GM23248 (cell line): ENCODE measurements at regions not wholly inside any gene's neighbourhood (a gene's known extent, or its start where the extent isn't known, plus 50 kb on each side); places are given as distances from the start of the nearest gene placed in this dataset.

ENCODE experiments used
- DNase-seq: peaks from one replicate; pipeline ENCODE4 v3.0.0-alpha.2; 2015
- H2AFZ ChIP-seq: fragments of 200-600 bp; sonication (generic); 2 replicates; pipeline ENCODE4 v1.6.1; 2016; ENCODE audit warnings: antibody characterized with exemption
- H3F3A ChIP-seq: fragments of 200-600 bp; sonication (generic); 2 replicates; pipeline ENCODE4 v1.6.1; 2016; ENCODE audit warnings: mild to moderate bottlenecking, antibody characterized with exemption, mixed run types; ENCODE audit not compliant: insufficient read depth
- H3K27ac ChIP-seq: fragments of 200-600 bp; sonication (generic); 2 replicates; pipeline ENCODE4 v1.5.1; 2016; ENCODE audit warnings: mild to moderate bottlenecking
- H3K27me3 ChIP-seq: fragments of 200-600 bp; sonication (generic); replicated peaks from 2 replicates; pipeline ENCODE4 v1.6.1; 2016; ENCODE audit warnings: mild to moderate bottlenecking; ENCODE audit not compliant: insufficient read depth
- H3K36me3 ChIP-seq: fragments of 200-600 bp; sonication (generic); 2 replicates; pipeline ENCODE4 v1.6.1; 2016; ENCODE audit warnings: low read depth, mild to moderate bottlenecking
- H3K4me1 ChIP-seq: fragments of 200-600 bp; sonication (generic); 2 replicates; pipeline ENCODE4 v1.6.1; 2016; ENCODE audit warnings: mild to moderate bottlenecking; ENCODE audit not compliant: insufficient read depth
- H3K4me2 ChIP-seq: fragments of 200-600 bp; sonication (generic); one replicate; pipeline ENCODE4 v1.6.1; 2016; ENCODE audit warnings: mild to moderate bottlenecking; ENCODE audit not compliant: unreplicated experiment
- H3K4me3 ChIP-seq: fragments of 200-600 bp; sonication (generic); 2 replicates; pipeline ENCODE4 v1.5.1; 2016; ENCODE audit warnings: mild to moderate bottlenecking
- H3K79me2 ChIP-seq: fragments of 200-600 bp; sonication (generic); 2 replicates; pipeline ENCODE4 v1.6.1; 2016; ENCODE audit warnings: mild to moderate bottlenecking; ENCODE audit not compliant: insufficient read depth
- H3K9ac ChIP-seq: fragments of 200-600 bp; sonication (generic); 2 replicates; pipeline ENCODE4 v1.6.1; 2016; ENCODE audit warnings: mild to moderate bottlenecking
- H3K9me2 ChIP-seq: fragments of 200-600 bp; sonication (generic); 2 replicates; pipeline ENCODE4 v1.6.1; 2016; ENCODE audit warnings: mixed run types, mild to moderate bottlenecking, moderate library complexity; ENCODE audit not compliant: insufficient read depth
- H3K9me3 ChIP-seq: fragments of 200-600 bp; sonication (generic); one replicate; pipeline ENCODE4 v1.6.1; 2017; ENCODE audit warnings: low read depth
- H4K20me1 ChIP-seq: fragments of 200-600 bp; sonication (generic); 2 replicates; pipeline ENCODE4 v1.6.0; 2016; ENCODE audit not compliant: insufficient read depth
- EZH2 ChIP-seq: fragments of 200-600 bp; sonication (generic); IDR thresholded peaks from 2 replicates; pipeline ENCODE4 v1.6.1; 2018; ENCODE audit warnings: antibody characterized with exemption, mild to moderate bottlenecking; ENCODE audit not compliant: insufficient read depth, poor library complexity, severe bottlenecking
- EZH2phosphoT487 ChIP-seq: fragments of 200-600 bp; sonication (generic); IDR thresholded peaks from 2 replicates; pipeline ENCODE4 v1.6.1; 2018; ENCODE audit warnings: antibody characterized with exemption, moderate library complexity, mild to moderate bottlenecking, low read depth; ENCODE audit not compliant: insufficient read depth
- WGBS, 2 experiments: methylation state at CpG; one replicate each; pipeline ENCODE4 v1.1.6; 2015 to 2017; ENCODE audit warnings: low lambda C conversion rate in 2 of 2, low coverage in 1 of 2; ENCODE audit errors: missing lambda C conversion rate in 2 of 2; 5-methylcytosine and 5-hydroxymethylcytosine counted together
- in situ Hi-C: fragments of 300-500 bp; cut with MboI; formaldehyde crosslinking; loops from 2 replicates; pipeline ENCODE4 v1.15.0; 2020

- 3 to 26% methylated on average over 1 of the region's 1 CpG for WGBS, 2 experiments
Observed at GRCh38 chr5:73318308-73318719, 130.3 kb downstream of the FOXD1 start.

DNA sequence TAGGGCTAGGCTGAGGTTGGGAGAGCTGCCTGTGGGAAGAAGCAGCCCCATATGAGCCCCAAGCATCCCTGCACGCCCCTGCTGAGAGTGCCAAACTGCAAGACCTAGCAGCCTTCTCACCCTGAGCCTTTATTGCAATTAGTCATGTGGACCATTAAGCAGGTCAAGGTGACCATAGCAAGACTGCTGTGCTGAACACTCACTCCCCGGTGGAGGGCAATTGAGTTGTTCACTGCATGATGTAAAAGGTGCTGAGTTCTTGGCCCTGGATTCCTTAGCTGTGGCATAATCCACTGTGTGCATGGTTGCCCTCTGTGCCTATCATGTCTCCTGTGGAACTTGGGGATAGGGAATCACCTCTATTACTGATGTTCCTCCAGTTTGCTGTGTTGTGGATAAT, 131.1 kb downstream of the FOXD1 start:
- no peaks in the 10 kb centered on the region for H3K36me3 ChIP-seq
- WGBS, 2 experiments, result 53 to 60% methylated on average over 2 of the region's 2 CpGs
- in situ Hi-C loops, result loop anchor here (25.0 kb wide), 1 partner anchor 120 kb away; the partner anchor contains the start of gene FOXD1

More at GRCh38 chr5:73318308-73318719, 130.3 kb downstream of the FOXD1 start:
- in situ Hi-C loops, result loop anchor here (25.0 kb wide), 1 partner anchor 119 kb away; the partner anchor contains the start of gene FOXD1
- H3F3A ChIP-seq, result peaks cover 21% of the 10 kb centered on the region
- H3K79me2 ChIP-seq, result no peaks in the 10 kb centered on the region
- H3K9me2 ChIP-seq, result no peaks in the 10 kb centered on the region
- H3K4me1 ChIP-seq, result peaks cover 46% of the 10 kb centered on the region
- H4K20me1 ChIP-seq, result no peaks in the 10 kb centered on the region
- no peaks in the 10 kb centered on the region for H3K36me3 ChIP-seq
- peak; percentile 37 for DNase-seq
- H3K27ac ChIP-seq, result no peak overlapping the region
- H3K4me2 ChIP-seq, result no peak overlapping the region
- H2AFZ ChIP-seq, result no peak overlapping the region
- H3K27me3 ChIP-seq, result no peaks in the 10 kb centered on the region
- H3K4me3 ChIP-seq, result no peak overlapping the region
- TF ChIP-seq EZH2 (no peak), EZH2phosphoT487 (no peak)
- no peak overlapping the region for H3K9ac ChIP-seq
- H3K9me3 ChIP-seq, result no peaks in the 10 kb centered on the region

DNA sequence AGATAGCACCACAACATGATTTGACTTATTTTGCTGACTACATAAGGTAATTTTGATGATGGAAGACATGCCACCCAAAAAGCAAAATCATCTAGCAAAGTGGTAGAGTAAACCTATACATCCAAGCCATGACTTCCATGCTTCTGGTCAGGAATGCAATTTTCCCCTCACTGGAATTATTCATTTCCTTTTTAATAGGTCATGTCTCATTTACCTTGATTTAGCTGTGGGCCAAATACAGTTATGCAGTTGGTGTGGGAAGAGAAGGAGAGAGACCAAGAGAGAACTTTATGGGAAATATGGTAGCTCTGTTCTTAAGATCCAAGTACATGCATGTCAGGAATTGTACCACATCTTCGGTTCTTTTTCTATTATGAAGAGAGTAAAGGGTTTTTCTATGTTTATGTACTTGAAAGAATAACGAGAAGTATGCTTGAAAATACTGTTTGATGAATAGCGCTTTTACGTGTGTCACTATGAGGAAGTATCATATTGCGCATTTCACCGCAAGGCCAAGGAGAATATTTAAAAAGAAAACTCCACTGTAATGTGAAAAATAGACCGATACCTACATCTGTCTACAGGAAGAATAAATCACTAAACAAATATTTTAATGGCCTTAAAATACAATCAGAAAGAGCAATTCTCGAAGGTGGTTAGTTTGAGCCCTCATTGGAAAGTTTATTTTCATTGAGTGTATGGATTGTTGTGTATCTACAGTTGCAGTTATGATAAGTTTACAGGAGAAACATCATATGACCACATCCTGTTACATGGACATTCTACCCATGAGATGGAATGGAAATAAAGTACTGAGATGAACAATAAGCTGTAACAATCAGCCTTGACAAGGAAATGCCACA, 134.0 kb downstream of the FOXD1 start:
- H3K4me3 ChIP-seq, result no peak overlapping the region
- no peaks in the 10 kb centered on the region for H3K9me2 ChIP-seq
- peaks cover 53% of the 10 kb centered on the region for H3K4me1 ChIP-seq
- in situ Hi-C loops, result loop anchor here (25.0 kb wide), 1 partner anchor 123 kb away; the partner anchor contains the start of gene FOXD1
- H3K79me2 ChIP-seq, result no peaks in the 10 kb centered on the region
- no peaks in the 10 kb centered on the region for H3K27me3 ChIP-seq
- H3K27ac ChIP-seq, result no peak overlapping the region
- no peak overlapping the region for H3K9ac ChIP-seq
- 88 to 89% methylated on average over 8 of the region's 8 CpGs for WGBS, 2 experiments
- H2AFZ ChIP-seq, result no peak overlapping the region; the same call in 1 of the 2 replicates
- H3K36me3 ChIP-seq, result no peaks in the 10 kb centered on the region
- no peaks in the 10 kb centered on the region for H4K20me1 ChIP-seq
- TF ChIP-seq EZH2phosphoT487 (no peak), EZH2 (no peak)
- no peaks in the 10 kb centered on the region for H3K9me3 ChIP-seq
- no peak for DNase-seq
- H3K4me2 ChIP-seq, result no peak overlapping the region
- H3F3A ChIP-seq, result peaks cover 35% of the 10 kb centered on the region

More for the DNA sequence above, 131.1 kb downstream of the FOXD1 start:
- H3K27ac ChIP-seq, result no peak overlapping the region
- H3K4me3 ChIP-seq, result no peak overlapping the region
- no peak overlapping the region for H2AFZ ChIP-seq
- no peaks in the 10 kb centered on the region for H3K9me3 ChIP-seq
- H3K9me2 ChIP-seq, result no peaks in the 10 kb centered on the region
- DNase-seq, result no peak
- no peaks in the 10 kb centered on the region for H3K27me3 ChIP-seq
- no peaks in the 10 kb centered on the region for H3K79me2 ChIP-seq
- TF ChIP-seq EZH2 (no peak), EZH2phosphoT487 (no peak)
- H3F3A ChIP-seq, result peaks cover 28% of the 10 kb centered on the region
- no peaks in the 10 kb centered on the region for H4K20me1 ChIP-seq
- no peak overlapping the region for H3K4me2 ChIP-seq
- H3K4me1 ChIP-seq, result peaks cover 46% of the 10 kb centered on the region
- H3K9ac ChIP-seq, result no peak overlapping the region

- WGBS, 2 experiments, result 20 to 22% methylated on average over 3 of the region's 3 CpGs
- peak overlapping the region; percentile 78 for H2AFZ ChIP-seq
- H3K27me3 ChIP-seq, result no peaks in the 10 kb centered on the region
- H3K79me2 ChIP-seq, result no peaks in the 10 kb centered on the region
- H4K20me1 ChIP-seq, result no peaks in the 10 kb centered on the region
- peak overlapping the region; percentile 80 for H3K9ac ChIP-seq
- H3K4me1 ChIP-seq, result peaks cover 48% of the 10 kb centered on the region
- in situ Hi-C loops, result loop anchor here (25.0 kb wide), 1 partner anchor 124 kb away; the partner anchor contains the start of gene FOXD1
- H3K4me2 ChIP-seq, result peak overlapping the region; percentile 22
- peak; percentile 73 for DNase-seq
- peak overlapping the region; percentile 97 for H3K27ac ChIP-seq
- H3F3A ChIP-seq, result peaks cover 35% of the 10 kb centered on the region
- no peaks in the 10 kb centered on the region for H3K9me3 ChIP-seq
- peak overlapping the region; percentile 45 for H3K4me3 ChIP-seq
- TF ChIP-seq EZH2, result no peak
- no peak for TF ChIP-seq EZH2phosphoT487
- H3K36me3 ChIP-seq, result no peaks in the 10 kb centered on the region
- H3K9me2 ChIP-seq, result no peaks in the 10 kb centered on the region
Observed at GRCh38 chr5:73312872-73313510, 135.6 kb downstream of the FOXD1 start.
